ENCODE measurements at regions not wholly inside any gene's neighbourhood (a gene's known extent, or its start where the extent isn't known, plus 50 kb on each side); places are given as distances from the start of the nearest gene placed in this dataset.

DNA sequence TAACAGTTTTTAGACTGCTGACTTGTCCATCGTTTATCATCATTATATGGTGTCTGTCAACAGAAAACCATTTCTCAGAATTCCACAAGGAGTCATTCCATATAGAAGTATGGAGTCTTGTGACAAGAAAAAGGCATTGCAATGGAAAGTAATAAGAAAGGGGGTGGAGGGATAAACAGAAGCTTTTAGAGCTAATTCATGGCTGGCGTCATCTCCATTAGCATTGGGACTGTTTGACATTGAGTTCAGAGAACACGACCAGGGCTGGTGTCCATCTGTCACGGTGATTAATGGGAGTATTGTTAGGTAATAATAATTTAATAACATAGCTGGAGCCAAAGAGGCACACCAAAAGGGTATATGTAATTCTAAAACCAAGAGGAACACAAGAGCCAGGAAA, 101.9 kb upstream of the SFRP2 start:
- H3K27ac ChIP-seq (ENCODE audit: low read depth in 1 of 2, low read length in 1 of 2), result no peak overlapping the region
- H3K4me1 ChIP-seq (ENCODE audit: control insufficient read depth in 5 of 5, insufficient read depth in 5 of 5, low read length in 5 of 5), result peaks cover 0 to 5% (median 0%) of the 10 kb centered on the region in 5 donors
- no peaks in the 10 kb centered on the region for H3K36me3 ChIP-seq (ENCODE audit: control insufficient read depth in 4 of 4, insufficient read depth in 4 of 4, low read length in 4 of 4)
- H3K9me3 ChIP-seq (ENCODE audit: control insufficient read depth in 4 of 4, insufficient read depth in 3 of 4, low read length in 3 of 4), result no peaks in the 10 kb centered on the region
- no peak overlapping the region for H3K9ac ChIP-seq (ENCODE audit: insufficient read depth in 1 of 2, low read length in 2 of 2)
- TF ChIP-seq, protein P1, sequence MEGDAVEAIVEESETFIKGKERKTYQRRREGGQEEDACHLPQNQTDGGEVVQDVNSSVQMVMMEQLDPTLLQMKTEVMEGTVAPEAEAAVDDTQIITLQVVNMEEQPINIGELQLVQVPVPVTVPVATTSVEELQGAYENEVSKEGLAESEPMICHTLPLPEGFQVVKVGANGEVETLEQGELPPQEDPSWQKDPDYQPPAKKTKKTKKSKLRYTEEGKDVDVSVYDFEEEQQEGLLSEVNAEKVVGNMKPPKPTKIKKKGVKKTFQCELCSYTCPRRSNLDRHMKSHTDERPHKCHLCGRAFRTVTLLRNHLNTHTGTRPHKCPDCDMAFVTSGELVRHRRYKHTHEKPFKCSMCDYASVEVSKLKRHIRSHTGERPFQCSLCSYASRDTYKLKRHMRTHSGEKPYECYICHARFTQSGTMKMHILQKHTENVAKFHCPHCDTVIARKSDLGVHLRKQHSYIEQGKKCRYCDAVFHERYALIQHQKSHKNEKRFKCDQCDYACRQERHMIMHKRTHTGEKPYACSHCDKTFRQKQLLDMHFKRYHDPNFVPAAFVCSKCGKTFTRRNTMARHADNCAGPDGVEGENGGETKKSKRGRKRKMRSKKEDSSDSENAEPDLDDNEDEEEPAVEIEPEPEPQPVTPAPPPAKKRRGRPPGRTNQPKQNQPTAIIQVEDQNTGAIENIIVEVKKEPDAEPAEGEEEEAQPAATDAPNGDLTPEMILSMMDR (IDR thresholded peaks at IDR 0.05; ENCODE audit: control extremely low read depth, extremely low read depth), result no peak
- no peaks in the 10 kb centered on the region for H3K27me3 ChIP-seq (ENCODE audit: control insufficient read depth in 3 of 3, insufficient read depth in 3 of 3, low read length in 2 of 3)
- 82 to 88% methylated on average over 4 of the region's 4 CpGs for WGBS, 2 donors
- H3K4me3 ChIP-seq, result no peak overlapping the region
- DNase-seq, result no peak
- no peak for ATAC-seq (ENCODE audit: insufficient read depth, low FRiP score)

- Histone ChIP-seq H3K4me1 (ENCODE audit: control insufficient read depth in 5 of 5, insufficient read depth in 5 of 5, low read length in 5 of 5) (peaks cover 0 to 5% (median 0%) of the 10 kb centered on the region in 5 donors), H3K27me3 (ENCODE audit: control insufficient read depth in 3 of 3, insufficient read depth in 3 of 3, low read length in 2 of 3) (no peaks in the 10 kb centered on the region), H3K36me3 (ENCODE audit: control insufficient read depth in 4 of 4, insufficient read depth in 4 of 4, low read length in 4 of 4) (no peaks in the 10 kb centered on the region), H3K27ac (ENCODE audit: low read depth in 1 of 2, low read length in 1 of 2) (no peak overlapping the region), H3K9ac (ENCODE audit: insufficient read depth in 1 of 2, low read length in 2 of 2) (no peak overlapping the region), H3K9me3 (ENCODE audit: control insufficient read depth in 4 of 4, insufficient read depth in 3 of 4, low read length in 3 of 4) (no peaks in the 10 kb centered on the region), H3K4me3 (no peak overlapping the region)
- DNase-seq (no peak), ATAC-seq (ENCODE audit: insufficient read depth, low FRiP score) (no peak)
- TF ChIP-seq, protein P1 (IDR thresholded peaks at IDR 0.05; ENCODE audit: control extremely low read depth, extremely low read depth), result no peak
Observed at GRCh38 chr4:153887217-153887616, 98.3 kb upstream of the SFRP2 start.

DNA sequence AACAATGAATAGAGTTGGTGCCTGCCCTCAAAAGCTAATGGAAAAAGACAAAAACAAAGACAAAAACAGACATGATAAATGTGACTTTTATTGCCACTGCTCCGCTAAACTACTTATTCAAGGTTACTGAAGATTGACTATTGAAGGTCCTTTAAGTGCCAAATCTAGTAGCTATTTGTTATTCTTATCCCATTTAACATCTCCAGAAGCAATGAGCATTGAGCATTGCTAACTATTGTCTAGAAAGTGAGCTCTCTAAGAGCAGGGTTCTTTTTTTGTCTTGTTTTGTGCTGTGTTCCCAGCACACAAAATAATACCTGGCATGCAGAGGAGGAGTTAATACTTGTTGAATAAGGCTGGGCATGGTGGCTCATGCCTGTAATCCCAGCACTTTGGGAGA, 95.4 kb upstream of the SFRP2 start:
- TF ChIP-seq, protein P1 (IDR thresholded peaks at IDR 0.05; ENCODE audit: control extremely low read depth, extremely low read depth), result no peak
- 97 to 100% methylated on average over 1 of the region's 1 CpG for WGBS, 2 donors
- H3K9me3 ChIP-seq (ENCODE audit: control insufficient read depth in 4 of 4, insufficient read depth in 3 of 4, low read length in 3 of 4), result peaks cover 0 to 9% (median 4%) of the 10 kb centered on the region in 4 donors
- H3K4me1 ChIP-seq (ENCODE audit: control insufficient read depth in 5 of 5, insufficient read depth in 5 of 5, low read length in 5 of 5), result peaks cover 0 to 5% (median 0%) of the 10 kb centered on the region in 5 donors
- ATAC-seq (ENCODE audit: insufficient read depth, low FRiP score) (no peak), DNase-seq (no peak)
- H3K9ac ChIP-seq (ENCODE audit: insufficient read depth in 1 of 2, low read length in 2 of 2), result no peak overlapping the region
- no peaks in the 10 kb centered on the region for H3K27me3 ChIP-seq (ENCODE audit: control insufficient read depth in 3 of 3, insufficient read depth in 3 of 3, low read length in 2 of 3)
- no peak overlapping the region for H3K4me3 ChIP-seq
- H3K36me3 ChIP-seq (ENCODE audit: control insufficient read depth in 4 of 4, insufficient read depth in 4 of 4, low read length in 4 of 4), result no peaks in the 10 kb centered on the region
- no peak overlapping the region for H3K27ac ChIP-seq (ENCODE audit: low read depth in 1 of 2, low read length in 1 of 2)

- H3K4me1 ChIP-seq (ENCODE audit: control insufficient read depth in 5 of 5, insufficient read depth in 5 of 5, low read length in 5 of 5), result no peaks in the 10 kb centered on the region
- no peak overlapping the region for H3K4me3 ChIP-seq
- H3K27me3 ChIP-seq (ENCODE audit: control insufficient read depth in 3 of 3, insufficient read depth in 3 of 3, low read length in 2 of 3), result no peaks in the 10 kb centered on the region
- TF ChIP-seq, protein P1 (IDR thresholded peaks at IDR 0.05; ENCODE audit: control extremely low read depth, extremely low read depth), result no peak
- H3K9ac ChIP-seq (ENCODE audit: insufficient read depth in 1 of 2, low read length in 2 of 2), result no peak overlapping the region
- no peak overlapping the region for H3K27ac ChIP-seq (ENCODE audit: low read depth in 1 of 2, low read length in 1 of 2)
- 98 to 100% methylated on average over 2 of the region's 2 CpGs for WGBS, 2 donors
- DNase-seq (no peak), ATAC-seq (ENCODE audit: insufficient read depth, low FRiP score) (no peak)
- peaks cover 0 to 9% (median 4%) of the 10 kb centered on the region in 4 donors for H3K9me3 ChIP-seq (ENCODE audit: control insufficient read depth in 4 of 4, insufficient read depth in 3 of 4, low read length in 3 of 4)
- no peaks in the 10 kb centered on the region for H3K36me3 ChIP-seq (ENCODE audit: control insufficient read depth in 4 of 4, insufficient read depth in 4 of 4, low read length in 4 of 4)
Observed at GRCh38 chr4:153880983-153881382, 92.1 kb upstream of the SFRP2 start.
